ENCODE measurements at regions not wholly inside any gene's neighbourhood (a gene's known extent, or its start where the extent isn't known, plus 50 kb on each side); places are given as distances from the start of the nearest gene placed in this dataset.

DNA sequence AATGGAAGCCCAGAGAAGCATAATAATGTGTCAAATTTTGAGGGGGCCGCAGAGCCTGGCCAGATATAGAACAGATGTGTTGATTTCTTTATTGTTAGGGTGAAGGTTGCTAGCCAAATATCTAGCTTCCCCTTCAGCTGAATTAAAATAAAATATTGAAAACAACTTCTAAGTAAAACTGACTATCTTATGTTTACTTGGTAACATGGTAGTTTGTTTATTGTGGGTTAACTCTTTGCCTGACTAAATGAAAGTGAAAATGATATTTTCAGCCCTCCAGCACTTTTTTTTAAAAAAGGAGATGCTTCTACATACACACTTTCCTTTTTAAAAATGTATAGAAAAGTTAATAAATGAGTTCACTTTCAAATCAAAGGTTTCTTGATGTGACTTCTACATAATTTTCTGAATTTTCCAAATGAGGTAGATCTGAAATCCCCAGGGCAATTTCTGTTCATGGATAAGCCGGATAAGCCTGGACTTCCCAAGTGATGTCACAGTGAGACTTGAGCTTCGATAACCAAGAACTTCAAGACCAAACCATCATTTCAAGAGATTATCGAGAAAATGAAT is 172.1 kb upstream of the OLIG3 start:
- ChIA-PET CTCF (interaction anchor here (0.7 to 7.0 kb wide), 5 partner anchors 13 to 40 kb away, joined by 3 to 34 read pairs (median 31); no protein-coding TSS in a partner anchor), RAD21 (ENCODE audit: unreplicated experiment) (interaction anchor here (0.7 to 3.5 kb wide), 9 partner anchors 8 to 161 kb away, joined by 3 to 28 read pairs (median 3); no protein-coding TSS in a partner anchor), POLR2A (no interaction called here), SMC1A (ENCODE audit: uncharacterized antibody, unreplicated experiment) (interaction anchor here (0.7 to 15.0 kb wide), 19 partner anchors 8 to 395 kb away, joined by 3 to 236 read pairs (median 4); no protein-coding TSS in a partner anchor)
- Histone ChIP-seq H3K9ac (ENCODE audit: control insufficient read depth, insufficient read depth, low read length) (peak overlapping the region; percentile 51), H3K4me2 (ENCODE audit: control insufficient read depth, insufficient read depth) (peak overlapping the region; percentile 87), H3K27ac (ENCODE audit: control insufficient read depth, insufficient read depth) (peak overlapping the region; percentile 72), H3K36me3 (ENCODE audit: control insufficient read depth in 2 of 2, insufficient read depth in 2 of 2, low read length in 1 of 2) (no peaks in the 10 kb centered on the region), H2AFZ (ENCODE audit: control insufficient read depth, low read depth, low read length) (peak overlapping the region; percentile 95), H4K20me1 (ENCODE audit: control insufficient read depth, insufficient read depth) (no peaks in the 10 kb centered on the region), H3K79me2 (ENCODE audit: control insufficient read depth, insufficient read depth, low read length) (no peaks in the 10 kb centered on the region), H3K4me3 (peak overlapping the region; percentile 49; the same call in 1 of the 2 replicates), H3K9me3 (replicated peaks; ENCODE audit: control insufficient read depth, insufficient read depth, low read length) (peaks cover 2% of the 10 kb centered on the region; the same call in 1 of the 3 replicates), H3K4me1 (ENCODE audit: control insufficient read depth, insufficient read depth, low read length) (peaks cover 5% of the 10 kb centered on the region; the same call in 1 of the 2 replicates), H3K27me3 (replicated peaks in 1 of 2; ENCODE audit: control insufficient read depth in 2 of 2, insufficient read depth in 2 of 2, low read length in 1 of 2) (no peaks in the 10 kb centered on the region)
- BruUV-seq (replicated peaks) = no TSS peak
- FAIRE-seq = no peak
- intact Hi-C loops (cut with micrococcal nuclease; ENCODE audit: unreplicated experiment) (loop anchor here (5.0 kb wide), 1 partner anchor 441 kb away; the partner anchor contains the start of gene PERP), in situ Hi-C loops (cut with MboI) (no loop called here)
- peak; percentile 72 for ATAC-seq
- 20% methylated on average over 4 of the region's 4 CpGs for WGBS (ENCODE audit: insufficient coverage, insufficient replicate concordance, low lambda C conversion rate, missing lambda C conversion rate)
- no peak for DNase-seq (ENCODE audit: low read depth, low spot score)
- TF ChIP-seq EZH2 (IDR thresholded peaks at IDR 0.05; ENCODE audit: borderline replicate concordance, control insufficient read depth, low read depth, low read length) = no peak
- no peak for TF ChIP-seq ZNF622 (IDR thresholded peaks at IDR 0.05)
- peak; percentile 83 for TF ChIP-seq EED (IDR thresholded peaks at IDR 0.05; ENCODE audit: low read depth)
- no peak; the same call in 1 of the 2 replicates for TF ChIP-seq ASH2L (IDR thresholded peaks at IDR 0.05; ENCODE audit: borderline replicate concordance, low read depth)
- TF ChIP-seq RAD21 (IDR thresholded peaks at IDR 0.05; ENCODE audit: insufficient read depth, low read depth, low read length) = no peak
- TF ChIP-seq, protein P1, sequence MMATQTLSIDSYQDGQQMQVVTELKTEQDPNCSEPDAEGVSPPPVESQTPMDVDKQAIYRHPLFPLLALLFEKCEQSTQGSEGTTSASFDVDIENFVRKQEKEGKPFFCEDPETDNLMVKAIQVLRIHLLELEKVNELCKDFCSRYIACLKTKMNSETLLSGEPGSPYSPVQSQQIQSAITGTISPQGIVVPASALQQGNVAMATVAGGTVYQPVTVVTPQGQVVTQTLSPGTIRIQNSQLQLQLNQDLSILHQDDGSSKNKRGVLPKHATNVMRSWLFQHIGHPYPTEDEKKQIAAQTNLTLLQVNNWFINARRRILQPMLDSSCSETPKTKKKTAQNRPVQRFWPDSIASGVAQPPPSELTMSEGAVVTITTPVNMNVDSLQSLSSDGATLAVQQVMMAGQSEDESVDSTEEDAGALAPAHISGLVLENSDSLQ (IDR thresholded peaks at IDR 0.05) = no peak
- TF ChIP-seq DPF2 (IDR thresholded peaks at IDR 0.05) = no peak
- peak; percentile 56; the same call in 1 of the 2 replicates for TF ChIP-seq CREM (IDR thresholded peaks at IDR 0.05; ENCODE audit: low read depth)
- peak; percentile 74 for TF ChIP-seq CREB1 (IDR thresholded peaks at IDR 0.05; ENCODE audit: low read depth)
- no peak for TF ChIP-seq RBBP5 (conservative IDR thresholded peaks at IDR 0.05)
- TF ChIP-seq, protein P2, sequence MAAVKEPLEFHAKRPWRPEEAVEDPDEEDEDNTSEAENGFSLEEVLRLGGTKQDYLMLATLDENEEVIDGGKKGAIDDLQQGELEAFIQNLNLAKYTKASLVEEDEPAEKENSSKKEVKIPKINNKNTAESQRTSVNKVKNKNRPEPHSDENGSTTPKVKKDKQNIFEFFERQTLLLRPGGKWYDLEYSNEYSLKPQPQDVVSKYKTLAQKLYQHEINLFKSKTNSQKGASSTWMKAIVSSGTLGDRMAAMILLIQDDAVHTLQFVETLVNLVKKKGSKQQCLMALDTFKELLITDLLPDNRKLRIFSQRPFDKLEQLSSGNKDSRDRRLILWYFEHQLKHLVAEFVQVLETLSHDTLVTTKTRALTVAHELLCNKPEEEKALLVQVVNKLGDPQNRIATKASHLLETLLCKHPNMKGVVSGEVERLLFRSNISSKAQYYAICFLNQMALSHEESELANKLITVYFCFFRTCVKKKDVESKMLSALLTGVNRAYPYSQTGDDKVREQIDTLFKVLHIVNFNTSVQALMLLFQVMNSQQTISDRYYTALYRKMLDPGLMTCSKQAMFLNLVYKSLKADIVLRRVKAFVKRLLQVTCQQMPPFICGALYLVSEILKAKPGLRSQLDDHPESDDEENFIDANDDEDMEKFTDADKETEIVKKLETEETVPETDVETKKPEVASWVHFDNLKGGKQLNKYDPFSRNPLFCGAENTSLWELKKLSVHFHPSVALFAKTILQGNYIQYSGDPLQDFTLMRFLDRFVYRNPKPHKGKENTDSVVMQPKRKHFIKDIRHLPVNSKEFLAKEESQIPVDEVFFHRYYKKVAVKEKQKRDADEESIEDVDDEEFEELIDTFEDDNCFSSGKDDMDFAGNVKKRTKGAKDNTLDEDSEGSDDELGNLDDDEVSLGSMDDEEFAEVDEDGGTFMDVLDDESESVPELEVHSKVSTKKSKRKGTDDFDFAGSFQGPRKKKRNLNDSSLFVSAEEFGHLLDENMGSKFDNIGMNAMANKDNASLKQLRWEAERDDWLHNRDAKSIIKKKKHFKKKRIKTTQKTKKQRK (IDR thresholded peaks at IDR 0.05; ENCODE audit: low read depth, low read length) = no peak
- TF ChIP-seq IKZF2 (IDR thresholded peaks at IDR 0.05) = peak; percentile 58 to 68; a peak in 3 of 4 replicates
- no peak for TF ChIP-seq KDM1A (IDR thresholded peaks at IDR 0.05; ENCODE audit: borderline replicate concordance)
- peak; percentile 24 for TF ChIP-seq MEF2B (IDR thresholded peaks at IDR 0.05; ENCODE audit: partially characterized antibody, poor library complexity, severe bottlenecking)
- TF ChIP-seq NFYB (IDR thresholded peaks at IDR 0.05; ENCODE audit: insufficient read depth, low read depth, low read length) = no peak
- TF ChIP-seq NFIC (IDR thresholded peaks at IDR 0.05; ENCODE audit: low read depth, low read length) = peak; percentile 52; the same call in 1 of the 2 replicates
- TF ChIP-seq, protein P3, sequence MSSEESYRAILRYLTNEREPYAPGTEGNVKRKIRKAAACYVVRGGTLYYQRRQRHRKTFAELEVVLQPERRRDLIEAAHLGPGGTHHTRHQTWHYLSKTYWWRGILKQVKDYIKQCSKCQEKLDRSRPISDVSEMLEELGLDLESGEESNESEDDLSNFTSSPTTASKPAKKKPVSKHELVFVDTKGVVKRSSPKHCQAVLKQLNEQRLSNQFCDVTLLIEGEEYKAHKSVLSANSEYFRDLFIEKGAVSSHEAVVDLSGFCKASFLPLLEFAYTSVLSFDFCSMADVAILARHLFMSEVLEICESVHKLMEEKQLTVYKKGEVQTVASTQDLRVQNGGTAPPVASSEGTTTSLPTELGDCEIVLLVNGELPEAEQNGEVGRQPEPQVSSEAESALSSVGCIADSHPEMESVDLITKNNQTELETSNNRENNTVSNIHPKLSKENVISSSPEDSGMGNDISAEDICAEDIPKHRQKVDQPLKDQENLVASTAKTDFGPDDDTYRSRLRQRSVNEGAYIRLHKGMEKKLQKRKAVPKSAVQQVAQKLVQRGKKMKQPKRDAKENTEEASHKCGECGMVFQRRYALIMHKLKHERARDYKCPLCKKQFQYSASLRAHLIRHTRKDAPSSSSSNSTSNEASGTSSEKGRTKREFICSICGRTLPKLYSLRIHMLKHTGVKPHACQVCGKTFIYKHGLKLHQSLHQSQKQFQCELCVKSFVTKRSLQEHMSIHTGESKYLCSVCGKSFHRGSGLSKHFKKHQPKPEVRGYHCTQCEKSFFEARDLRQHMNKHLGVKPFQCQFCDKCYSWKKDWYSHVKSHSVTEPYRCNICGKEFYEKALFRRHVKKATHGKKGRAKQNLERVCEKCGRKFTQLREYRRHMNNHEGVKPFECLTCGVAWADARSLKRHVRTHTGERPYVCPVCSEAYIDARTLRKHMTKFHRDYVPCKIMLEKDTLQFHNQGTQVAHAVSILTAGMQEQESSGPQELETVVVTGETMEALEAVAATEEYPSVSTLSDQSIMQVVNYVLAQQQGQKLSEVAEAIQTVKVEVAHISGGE (CRISPR knock-in tag; IDR thresholded peaks at IDR 0.05) = no peak
